WERI-Rb-1 (cell line): ENCODE measurements at regions not wholly inside any gene's neighbourhood (a gene's known extent, or its start where the extent isn't known, plus 50 kb on each side); places are given as distances from the start of the nearest gene placed in this dataset.

Experiments
- DNase-seq: peaks from one replicate; pipeline ENCODE4 v3.0.0-alpha.2; 2020
- H3K27ac ChIP-seq: fragments of 250-450 bp; sonication (Bioruptor Pico); 2 replicates; pipeline ENCODE4 v1.5.1; 2020; ENCODE audit warnings: mild to moderate bottlenecking, moderate library complexity
- H3K27me3 ChIP-seq: fragments of 250-450 bp; sonication (Bioruptor Pico); 2 replicates; pipeline ENCODE4 v1.5.1; 2021; ENCODE audit warnings: mild to moderate bottlenecking, low read depth, moderate library complexity; ENCODE audit not compliant: insufficient read depth, severe bottlenecking
- H3K36me3 ChIP-seq: fragments of 250-450 bp; sonication (Bioruptor Pico); 2 replicates; pipeline ENCODE4 v1.5.1; 2020; ENCODE audit warnings: mild to moderate bottlenecking, moderate library complexity
- H3K4me3 ChIP-seq: 2 replicates; pipeline ENCODE4 v1.5.1; 2011; ENCODE audit warnings: low read depth, mild to moderate bottlenecking, control low read depth, low read length
- H3K9me3 ChIP-seq: fragments of 250-450 bp; sonication (Bioruptor Pico); 2 replicates; pipeline ENCODE4 v1.5.1; 2021; ENCODE audit warnings: mild to moderate bottlenecking, moderate library complexity; ENCODE audit not compliant: severe bottlenecking
- CTCF ChIP-seq: IDR thresholded peaks from 2 replicates; pipeline ENCODE4 v1.5.1; 2011; ENCODE audit warnings: low read depth, mild to moderate bottlenecking, control low read depth, inconsistent platforms, low read length

- H3K9me3 ChIP-seq, result no peaks in the 10 kb centered on the region
- H3K27ac ChIP-seq, result no peak overlapping the region
- no peak for TF ChIP-seq CTCF
- no peaks in the 10 kb centered on the region for H3K27me3 ChIP-seq
- no peaks in the 10 kb centered on the region for H3K36me3 ChIP-seq
- peak; percentile 74 for DNase-seq
- H3K4me3 ChIP-seq, result no peak overlapping the region
Measured at GRCh38 chr14:83734431-83734830, 1795.5 kb upstream of the FLRT2 start.

GRCh38 chr14:83741269-83741668, 1788.7 kb upstream of the FLRT2 start:
- Histone ChIP-seq H3K27ac (no peak overlapping the region), H3K9me3 (no peaks in the 10 kb centered on the region), H3K36me3 (no peaks in the 10 kb centered on the region), H3K4me3 (no peak overlapping the region), H3K27me3 (no peaks in the 10 kb centered on the region)
- no peak for DNase-seq
- TF ChIP-seq CTCF, result no peak

- Histone ChIP-seq H3K36me3 (no peaks in the 10 kb centered on the region), H3K4me3 (no peak overlapping the region), H3K9me3 (no peaks in the 10 kb centered on the region), H3K27ac (no peak overlapping the region), H3K27me3 (no peaks in the 10 kb centered on the region)
- no peak for TF ChIP-seq CTCF
- no peak for DNase-seq
Measured at GRCh38 chr14:83744224-83744623, 1785.7 kb upstream of the FLRT2 start.

- no peak overlapping the region for H3K4me3 ChIP-seq
- no peak for TF ChIP-seq CTCF
- no peak for DNase-seq
- no peaks in the 10 kb centered on the region for H3K27me3 ChIP-seq
- H3K27ac ChIP-seq, result no peak overlapping the region
- no peaks in the 10 kb centered on the region for H3K9me3 ChIP-seq
- no peaks in the 10 kb centered on the region for H3K36me3 ChIP-seq
Measured at GRCh38 chr14:83744891-83745290, 1785.1 kb upstream of the FLRT2 start.

GRCh38 chr14:83746336-83746735, 1783.6 kb upstream of the FLRT2 start:
- no peak for DNase-seq
- Histone ChIP-seq H3K27ac (no peak overlapping the region), H3K27me3 (no peaks in the 10 kb centered on the region), H3K36me3 (no peaks in the 10 kb centered on the region), H3K4me3 (no peak overlapping the region), H3K9me3 (no peaks in the 10 kb centered on the region)
- TF ChIP-seq CTCF, result no peak

GRCh38 chr14:83757916-83758315, 1772.0 kb upstream of the FLRT2 start:
- DNase-seq, result no peak
- H3K9me3 ChIP-seq, result no peaks in the 10 kb centered on the region
- H3K4me3 ChIP-seq, result no peak overlapping the region
- no peaks in the 10 kb centered on the region for H3K36me3 ChIP-seq
- H3K27ac ChIP-seq, result no peak overlapping the region
- no peak for TF ChIP-seq CTCF
- H3K27me3 ChIP-seq, result no peaks in the 10 kb centered on the region
